ENCODE measurements at regions not wholly inside any gene's neighbourhood (a gene's known extent, or its start where the extent isn't known, plus 50 kb on each side); places are given as distances from the start of the nearest gene placed in this dataset.

GRCh38 chr4:156137679-156138473 lies 184.2 kb upstream of the CTSO start:
- no peak for TF ChIP-seq POLR2A (IDR thresholded peaks at IDR 0.05; ENCODE audit: low read length)
- no peak for TF ChIP-seq GATA1 (IDR thresholded peaks at IDR 0.05; ENCODE audit: low read depth, low read length)
